OCI-LY7 (cell line): ENCODE measurements at regions not wholly inside any gene's neighbourhood (a gene's known extent, or its start where the extent isn't known, plus 50 kb on each side); places are given as distances from the start of the nearest gene placed in this dataset.

ENCODE experiments used
- BruUV-seq: library from RNA; stranded (reverse); fragments of 400-500 nt; replicated peaks from 2 replicates; lab custom pipeline; 2021; lab: Mats Ljungman, UMichigan
- CTCF ChIA-PET: fragments of 300-600 bp; sonication (Branson Sonifier 250); formaldehyde crosslinking; loops from one replicate; lab custom pipeline; 2022; ENCODE audit warnings: antibody characterized with exemption; ENCODE audit not compliant: unreplicated experiment; lab: Charles Lee
- POLR2A ChIA-PET: fragments of 300-600 bp; sonication (Branson Sonifier 250); formaldehyde crosslinking; loops from one replicate; lab custom pipeline; 2022; ENCODE audit warnings: antibody characterized with exemption; lab: Charles Lee
- DNase-seq: peaks from one replicate; pipeline ENCODE4 v3.0.0-alpha.2; 2015; ENCODE audit warnings: low spot score
- H2AFZ ChIP-seq: fragments of 200-600 bp; sonication (generic), shearing (Covaris generic); 2 replicates; pipeline ENCODE4 v1.6.1; 2014; ENCODE audit warnings: mild to moderate bottlenecking, antibody characterized with exemption, low read length, moderate library complexity
- H3K27ac ChIP-seq: fragments of 200-600 bp; sonication (generic); 2 replicates; pipeline ENCODE4 v1.5.1; 2014; ENCODE audit warnings: mixed run types, low read depth, mild to moderate bottlenecking, moderate library complexity, low read length, inconsistent platforms; ENCODE audit not compliant: poor library complexity, severe bottlenecking
- H3K36me3 ChIP-seq: fragments of 200-600 bp; sonication (generic); 2 replicates; pipeline ENCODE4 v1.6.1; 2014; ENCODE audit warnings: mild to moderate bottlenecking, antibody characterized with exemption, low read length, moderate library complexity, mixed read lengths; ENCODE audit not compliant: insufficient read depth
- H3K4me1 ChIP-seq: fragments of 200-600 bp; sonication (generic); 2 replicates; pipeline ENCODE4 v1.5.1; 2014; ENCODE audit warnings: mild to moderate bottlenecking, low read length; ENCODE audit not compliant: insufficient read depth, poor library complexity, severe bottlenecking
- H3K4me2 ChIP-seq: fragments of 200-600 bp; sonication (generic); 2 replicates; pipeline ENCODE4 v1.6.1; 2014; ENCODE audit warnings: mild to moderate bottlenecking, low read length
- H3K4me3 ChIP-seq: fragments of 200-600 bp; sonication (generic); 2 replicates; pipeline ENCODE4 v1.5.1; 2014; ENCODE audit warnings: mild to moderate bottlenecking, low read depth, low read length; ENCODE audit not compliant: poor library complexity, severe bottlenecking
- H3K79me2 ChIP-seq: fragments of 200-600 bp; sonication (generic); 2 replicates; pipeline ENCODE4 v1.6.1; 2016; ENCODE audit warnings: low read depth, mild to moderate bottlenecking, low read length, moderate library complexity, mixed read lengths; ENCODE audit not compliant: insufficient read depth
- H3K9me2 ChIP-seq: fragments of 200-600 bp; sonication (generic); 2 replicates; pipeline ENCODE4 v1.6.1; 2016; ENCODE audit warnings: mild to moderate bottlenecking, low read length, mixed read lengths; ENCODE audit not compliant: insufficient read depth
- H3K9me3 ChIP-seq: fragments of 200-600 bp; sonication (generic); 2 replicates; pipeline ENCODE4 v1.6.1; 2014; ENCODE audit warnings: mild to moderate bottlenecking, mixed run types, low read length, mixed read lengths
- H4K20me1 ChIP-seq: fragments of 200-600 bp; sonication (generic); 2 replicates; pipeline ENCODE4 v1.6.1; 2014; ENCODE audit warnings: mild to moderate bottlenecking, antibody characterized with exemption, low read length, moderate library complexity, mixed read lengths; ENCODE audit not compliant: insufficient read depth
- EZH2phosphoT487 ChIP-seq: fragments of 200-600 bp; sonication (generic); IDR thresholded peaks from 2 replicates; pipeline ENCODE4 v1.6.1; 2018; ENCODE audit warnings: low read depth, borderline replicate concordance, mild to moderate bottlenecking, mixed run types, antibody characterized with exemption, low read length, moderate library complexity, mixed read lengths
- intact Hi-C: fragments of 100-400 bp; cut with micrococcal nuclease; formaldehyde crosslinking; loops from one replicate; pipeline ENCODE4 v1.10.0; 2022; ENCODE audit not compliant: unreplicated experiment
- TF ChIP-seq, protein P1 (sequence below): fragments of 200-600 bp; sonication (generic); conservative IDR thresholded peaks from 2 replicates; pipeline ENCODE4 v1.5.1; 2014; ENCODE audit warnings: mild to moderate bottlenecking, antibody characterized with exemption, low read length, moderate library complexity, mixed read lengths

- H3K79me2 ChIP-seq: no peaks in the 10 kb centered on the region
- no peaks in the 10 kb centered on the region for H3K36me3 ChIP-seq
- no peak overlapping the region for H3K27ac ChIP-seq
- BruUV-seq: no TSS peak
- TF ChIP-seq, protein P1, sequence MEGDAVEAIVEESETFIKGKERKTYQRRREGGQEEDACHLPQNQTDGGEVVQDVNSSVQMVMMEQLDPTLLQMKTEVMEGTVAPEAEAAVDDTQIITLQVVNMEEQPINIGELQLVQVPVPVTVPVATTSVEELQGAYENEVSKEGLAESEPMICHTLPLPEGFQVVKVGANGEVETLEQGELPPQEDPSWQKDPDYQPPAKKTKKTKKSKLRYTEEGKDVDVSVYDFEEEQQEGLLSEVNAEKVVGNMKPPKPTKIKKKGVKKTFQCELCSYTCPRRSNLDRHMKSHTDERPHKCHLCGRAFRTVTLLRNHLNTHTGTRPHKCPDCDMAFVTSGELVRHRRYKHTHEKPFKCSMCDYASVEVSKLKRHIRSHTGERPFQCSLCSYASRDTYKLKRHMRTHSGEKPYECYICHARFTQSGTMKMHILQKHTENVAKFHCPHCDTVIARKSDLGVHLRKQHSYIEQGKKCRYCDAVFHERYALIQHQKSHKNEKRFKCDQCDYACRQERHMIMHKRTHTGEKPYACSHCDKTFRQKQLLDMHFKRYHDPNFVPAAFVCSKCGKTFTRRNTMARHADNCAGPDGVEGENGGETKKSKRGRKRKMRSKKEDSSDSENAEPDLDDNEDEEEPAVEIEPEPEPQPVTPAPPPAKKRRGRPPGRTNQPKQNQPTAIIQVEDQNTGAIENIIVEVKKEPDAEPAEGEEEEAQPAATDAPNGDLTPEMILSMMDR: no peak
- no peak for TF ChIP-seq EZH2phosphoT487
- no peaks in the 10 kb centered on the region for H3K4me1 ChIP-seq
- DNase-seq: no peak
- H2AFZ ChIP-seq: no peak overlapping the region
- no peak overlapping the region for H3K4me3 ChIP-seq
- CTCF ChIA-PET: no interaction called here
- H3K4me2 ChIP-seq: no peak overlapping the region
- no peaks in the 10 kb centered on the region for H4K20me1 ChIP-seq
- intact Hi-C loops: no loop called here
- H3K9me2 ChIP-seq: no peaks in the 10 kb centered on the region
- H3K9me3 ChIP-seq: no peaks in the 10 kb centered on the region
- POLR2A ChIA-PET: interaction anchor here (0.9 to 1.9 kb wide), 3 partner anchors 35 to 623 kb away, joined by 3 to 4 read pairs (median 3); no protein-coding TSS in a partner anchor
Observed at GRCh38 chr2:160925956-160926355, 234.3 kb upstream of the TANK start.

DNA sequence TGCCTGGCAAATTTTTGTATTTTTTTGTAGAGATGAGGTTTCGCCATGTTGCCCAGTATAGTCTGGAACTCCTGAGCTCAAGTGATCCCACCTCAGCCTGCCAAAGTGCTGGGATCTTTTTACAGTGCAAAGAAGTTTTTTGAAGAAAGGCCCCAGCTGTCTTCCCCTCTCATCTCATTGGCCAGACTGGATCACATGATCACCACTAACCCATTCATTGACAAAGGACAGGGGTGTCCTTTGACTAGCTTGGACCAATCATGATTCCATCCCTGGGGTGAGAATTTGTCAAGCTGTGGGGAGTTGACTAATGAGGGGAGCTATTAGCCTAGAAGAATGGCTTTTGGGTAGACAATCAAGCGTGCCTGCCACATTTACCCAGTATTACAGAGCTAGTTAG, 232.9 kb upstream of the TANK start:
- intact Hi-C loops: no loop called here
- H3K79me2 ChIP-seq: no peaks in the 10 kb centered on the region
- H4K20me1 ChIP-seq: no peaks in the 10 kb centered on the region
- H3K4me1 ChIP-seq: no peaks in the 10 kb centered on the region
- TF ChIP-seq EZH2phosphoT487: no peak
- TF ChIP-seq, protein P1: no peak
- no peak overlapping the region for H3K4me3 ChIP-seq
- no peak overlapping the region for H3K27ac ChIP-seq
- no peaks in the 10 kb centered on the region for H3K36me3 ChIP-seq
- no peak for DNase-seq
- H3K9me3 ChIP-seq: no peaks in the 10 kb centered on the region
- H3K4me2 ChIP-seq: no peak overlapping the region
- H2AFZ ChIP-seq: no peak overlapping the region
- BruUV-seq: no TSS peak
- CTCF ChIA-PET: no interaction called here
- no peaks in the 10 kb centered on the region for H3K9me2 ChIP-seq
- POLR2A ChIA-PET: interaction anchor here (1.9 kb wide), 1 partner anchor 33 kb away, joined by 4 read pairs; no protein-coding TSS in a partner anchor

DNA sequence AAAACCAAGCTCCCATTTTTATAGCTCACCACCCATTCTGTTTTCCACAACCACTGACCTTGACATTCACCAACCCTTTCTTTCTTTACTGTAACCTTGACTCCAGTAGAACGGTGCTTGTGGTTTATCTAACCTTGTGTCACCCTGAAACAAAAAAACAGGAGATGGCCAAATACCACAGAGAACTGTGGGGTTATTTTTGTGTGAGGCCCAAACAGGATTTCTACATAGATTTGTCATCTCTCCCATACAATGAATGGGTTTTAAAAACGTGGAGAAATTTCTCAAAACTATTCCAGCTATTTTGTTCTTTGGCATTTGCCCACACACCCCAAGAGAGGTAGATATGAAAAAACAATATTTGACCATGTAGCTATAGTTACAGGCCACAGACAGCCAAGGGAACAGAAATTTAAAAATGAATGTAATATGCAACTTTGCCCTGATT, 231.3 kb upstream of the TANK start:
- H3K79me2 ChIP-seq: no peaks in the 10 kb centered on the region
- CTCF ChIA-PET: interaction anchor here (0.6 kb wide), 1 partner anchor 18 kb away, joined by 3 read pairs; no protein-coding TSS in a partner anchor
- H3K4me3 ChIP-seq: no peak overlapping the region
- BruUV-seq: no TSS peak
- POLR2A ChIA-PET: interaction anchor here (0.6 to 0.7 kb wide), 2 partner anchors 1525 to 1752 kb away, joined by 3 read pairs; no protein-coding TSS in a partner anchor
- intact Hi-C loops: no loop called here
- no peak for DNase-seq
- no peaks in the 10 kb centered on the region for H3K36me3 ChIP-seq
- H3K9me3 ChIP-seq: no peaks in the 10 kb centered on the region
- no peaks in the 10 kb centered on the region for H3K4me1 ChIP-seq
- H3K27ac ChIP-seq: no peak overlapping the region
- no peak overlapping the region for H2AFZ ChIP-seq
- no peaks in the 10 kb centered on the region for H4K20me1 ChIP-seq
- H3K4me2 ChIP-seq: no peak overlapping the region
- TF ChIP-seq, protein P1: no peak
- no peak for TF ChIP-seq EZH2phosphoT487
- no peaks in the 10 kb centered on the region for H3K9me2 ChIP-seq
